ENCODE measurements at regions not wholly inside any gene's neighbourhood (a gene's known extent, or its start where the extent isn't known, plus 50 kb on each side); places are given as distances from the start of the nearest gene placed in this dataset.

DNA sequence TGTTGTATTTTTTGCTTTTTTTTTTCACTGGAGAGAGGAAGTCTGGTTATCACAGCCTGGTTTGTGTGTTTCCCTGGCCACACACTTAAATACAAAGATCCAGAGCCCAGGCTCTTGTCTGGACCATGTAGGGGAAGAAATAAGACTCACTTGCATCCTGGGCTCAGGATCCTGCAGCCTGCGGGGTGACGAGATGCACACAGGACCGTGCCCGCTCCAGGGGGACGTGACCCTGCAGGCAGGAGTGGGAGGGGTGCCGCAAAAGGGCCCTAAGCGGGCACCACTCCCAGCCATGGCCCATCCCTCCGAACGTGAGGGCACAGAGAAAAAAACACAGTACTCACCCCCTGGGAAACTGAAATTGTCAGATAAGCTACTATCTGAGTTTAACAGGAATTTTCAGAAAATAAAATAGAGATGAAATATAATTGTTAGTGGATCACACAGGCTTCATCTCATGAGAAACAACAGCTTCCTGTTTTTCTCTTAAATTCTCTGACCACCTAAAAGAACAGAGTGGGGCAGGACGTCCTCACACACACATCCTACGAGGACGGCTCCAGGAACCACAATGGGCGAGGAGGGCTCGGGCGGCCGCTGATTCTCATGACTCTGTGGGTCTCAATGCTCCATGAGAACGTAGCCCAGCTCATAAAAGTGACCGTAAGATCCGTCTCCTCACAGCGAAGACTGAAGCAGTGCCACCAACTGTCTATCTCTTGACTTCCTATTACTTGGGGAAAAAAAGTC, 142.6 kb upstream of the ALKAL2 start:
- Histone ChIP-seq H3K9me1 (replicated peaks; ENCODE audit: control insufficient read depth, extremely low read depth, insufficient read depth, low read length) (no peaks in the 10 kb centered on the region), H3K9ac (replicated peaks; ENCODE audit: extremely low read depth, insufficient read depth, low read length) (no peak overlapping the region), H4K20me1 (replicated peaks; ENCODE audit: control insufficient read depth, extremely low read depth, insufficient read depth, low read length) (no peaks in the 10 kb centered on the region), H3K79me2 (ENCODE audit: control insufficient read depth, insufficient read depth, low read length) (no peaks in the 10 kb centered on the region), H2AFZ (ENCODE audit: low read depth, low read length) (no peak overlapping the region), H3K36me3 (ENCODE audit: control insufficient read depth in 2 of 2, extremely low read depth in 1 of 2, insufficient read depth in 2 of 2, low read length in 2 of 2) (no peaks in the 10 kb centered on the region), H3K27ac (ENCODE audit: insufficient read depth, low read depth, low read length) (no peak overlapping the region), H3K9me3 (replicated peaks; ENCODE audit: control insufficient read depth, insufficient read depth, low read length) (no peaks in the 10 kb centered on the region), H3K4me3 (replicated peaks in 1 of 3; ENCODE audit: insufficient read depth in 1 of 3, low read depth in 1 of 3, low read length in 3 of 3) (no peak overlapping the region), H3K27me3 (ENCODE audit: control insufficient read depth in 2 of 2, insufficient read depth in 2 of 2, low read length in 2 of 2) (no peaks in the 10 kb centered on the region), H3K4me1 (ENCODE audit: control insufficient read depth, extremely low read depth, insufficient read depth, low read length) (no peaks in the 10 kb centered on the region), H3K4me2 (ENCODE audit: insufficient read depth, low read length) (no peak overlapping the region)
- DNase-seq (ENCODE audit: low read depth, low spot score) (no peak), FAIRE-seq (no peak)
- CTCF ChIA-PET: no interaction called here
- no peak for TF ChIP-seq POLR2AphosphoS5 (IDR thresholded peaks at IDR 0.05; ENCODE audit: insufficient read depth, low read depth, low read length)
- no peak for TF ChIP-seq FOS (IDR thresholded peaks at IDR 0.05; ENCODE audit: borderline replicate concordance, insufficient read depth, low read length)
- no peak for TF ChIP-seq MAX (IDR thresholded peaks at IDR 0.05; ENCODE audit: insufficient read depth, insufficient read length)
- TF ChIP-seq, protein P1, sequence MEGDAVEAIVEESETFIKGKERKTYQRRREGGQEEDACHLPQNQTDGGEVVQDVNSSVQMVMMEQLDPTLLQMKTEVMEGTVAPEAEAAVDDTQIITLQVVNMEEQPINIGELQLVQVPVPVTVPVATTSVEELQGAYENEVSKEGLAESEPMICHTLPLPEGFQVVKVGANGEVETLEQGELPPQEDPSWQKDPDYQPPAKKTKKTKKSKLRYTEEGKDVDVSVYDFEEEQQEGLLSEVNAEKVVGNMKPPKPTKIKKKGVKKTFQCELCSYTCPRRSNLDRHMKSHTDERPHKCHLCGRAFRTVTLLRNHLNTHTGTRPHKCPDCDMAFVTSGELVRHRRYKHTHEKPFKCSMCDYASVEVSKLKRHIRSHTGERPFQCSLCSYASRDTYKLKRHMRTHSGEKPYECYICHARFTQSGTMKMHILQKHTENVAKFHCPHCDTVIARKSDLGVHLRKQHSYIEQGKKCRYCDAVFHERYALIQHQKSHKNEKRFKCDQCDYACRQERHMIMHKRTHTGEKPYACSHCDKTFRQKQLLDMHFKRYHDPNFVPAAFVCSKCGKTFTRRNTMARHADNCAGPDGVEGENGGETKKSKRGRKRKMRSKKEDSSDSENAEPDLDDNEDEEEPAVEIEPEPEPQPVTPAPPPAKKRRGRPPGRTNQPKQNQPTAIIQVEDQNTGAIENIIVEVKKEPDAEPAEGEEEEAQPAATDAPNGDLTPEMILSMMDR (IDR thresholded peaks at IDR 0.05; ENCODE audit: extremely low read depth in 1 of 2, insufficient read depth in 1 of 2, low read depth in 1 of 2, low read length in 2 of 2): no peak
- TF ChIP-seq EZH2 (IDR thresholded peaks at IDR 0.05; ENCODE audit: borderline replicate concordance, low read depth, low read length, severe bottlenecking): no peak
- TF ChIP-seq JUN (IDR thresholded peaks at IDR 0.05; ENCODE audit: borderline replicate concordance, insufficient read depth, insufficient read length, low read depth): no peak
- no peak for TF ChIP-seq GATA2 (IDR thresholded peaks at IDR 0.05; ENCODE audit: insufficient read depth, insufficient read length, low read depth, low read length)
- no peak for TF ChIP-seq MYC (IDR thresholded peaks at IDR 0.05; ENCODE audit: low read depth, low read length)
- no peak for TF ChIP-seq POLR2A (IDR thresholded peaks at IDR 0.05; ENCODE audit: low read depth, low read length)
- intact Hi-C loops (cut with micrococcal nuclease): no loop called here
- POLR2A ChIA-PET: no interaction called here
- BruUV-seq (replicated peaks): no TSS peak
- dilution Hi-C loops (cut with MboI; ENCODE audit: extremely low pct_ligation_motif_present, low sequenced_read_pairs): no loop called here

Data from endothelial cell of umbilical vein (primary cell).